NCI-H146 treated with DMSO at 0.1 percent for 48 hours (cell line): ENCODE measurements at regions not wholly inside any gene's neighbourhood (a gene's known extent, or its start where the extent isn't known, plus 50 kb on each side); places are given as distances from the start of the nearest gene placed in this dataset.

Experiments
- DNase-seq: peaks from one replicate; lab custom pipeline; 2025; ENCODE audit not compliant: unreplicated experiment; lab: John Stamatoyannopoulos, UW

DNA sequence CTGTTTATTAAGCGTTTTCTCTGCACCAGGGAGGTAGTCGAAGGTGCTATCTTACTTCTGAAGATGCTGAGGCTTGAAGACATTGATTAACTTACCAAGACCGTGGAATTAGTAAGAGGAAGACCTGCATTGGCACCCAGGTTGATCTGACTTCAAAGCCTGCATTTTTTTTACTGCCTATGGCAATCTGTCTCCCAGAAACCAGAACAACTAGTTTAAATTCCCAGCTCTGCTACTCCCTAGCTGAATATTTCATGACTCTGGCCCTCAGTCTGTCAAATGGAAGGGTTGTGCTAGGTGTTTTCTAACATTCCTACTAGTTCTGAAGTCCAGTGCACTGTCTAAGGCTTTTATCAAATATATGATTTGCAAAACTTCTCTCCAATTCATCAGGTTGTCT, 52.0 kb upstream of the GRAMD1B start:
- no peak for DNase-seq

- no peak for DNase-seq
These were observed 52.7 kb upstream of the GRAMD1B start for GRCh38 chr11:123377355-123377754.

DNA sequence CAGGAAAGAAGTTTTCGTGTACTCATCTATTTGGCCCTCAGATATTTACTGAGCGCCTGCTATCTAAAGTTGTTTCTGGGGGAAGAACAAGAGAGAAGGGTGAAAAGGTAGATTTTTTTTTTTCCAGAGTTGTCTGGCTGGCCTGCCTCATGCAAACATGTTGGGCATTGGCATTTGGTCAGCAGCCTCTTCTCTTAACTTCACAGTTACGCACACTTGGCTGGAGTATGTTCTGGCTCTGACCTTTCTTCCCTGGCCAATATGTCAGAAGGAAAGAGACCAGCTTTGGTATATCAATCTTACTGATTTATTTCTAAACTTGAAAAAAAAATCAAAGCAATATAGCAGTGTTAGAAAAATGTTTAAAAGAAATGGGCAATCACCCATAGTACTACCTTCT, 54.2 kb upstream of the GRAMD1B start:
- no peak for DNase-seq

DNA sequence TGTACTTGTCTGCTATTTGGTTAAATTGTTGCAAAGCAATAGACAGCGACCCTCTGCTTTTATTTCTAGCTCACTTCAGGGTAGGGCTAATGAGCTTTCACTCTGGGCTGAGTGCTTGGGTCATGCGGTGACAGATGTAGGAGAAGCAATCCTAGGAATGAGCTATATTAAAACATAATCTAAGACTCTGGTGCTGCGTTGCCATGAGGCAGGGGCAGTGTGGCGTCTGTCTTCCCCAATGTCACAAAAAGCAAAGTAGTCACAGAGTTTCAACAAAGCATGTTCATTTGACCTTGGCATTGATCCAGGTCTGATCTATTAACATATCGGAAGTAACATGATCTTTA, 55.5 kb upstream of the GRAMD1B start:
- DNase-seq = no peak

- no peak for DNase-seq
These were observed 56.1 kb upstream of the GRAMD1B start for GRCh38 chr11:123373754-123374621.

- no peak for DNase-seq
These were observed 58.4 kb upstream of the GRAMD1B start for GRCh38 chr11:123371506-123372297.

GRCh38 chr11:123366924-123367323, 63.1 kb upstream of the GRAMD1B start:
- DNase-seq = no peak

GRCh38 chr11:123365955-123366354, 64.1 kb upstream of the GRAMD1B start:
- no peak for DNase-seq

- DNase-seq = no peak
These were observed 66.0 kb upstream of the GRAMD1B start for GRCh38 chr11:123364080-123364479.

GRCh38 chr11:123363556-123363955, 66.5 kb upstream of the GRAMD1B start:
- no peak for DNase-seq

DNA sequence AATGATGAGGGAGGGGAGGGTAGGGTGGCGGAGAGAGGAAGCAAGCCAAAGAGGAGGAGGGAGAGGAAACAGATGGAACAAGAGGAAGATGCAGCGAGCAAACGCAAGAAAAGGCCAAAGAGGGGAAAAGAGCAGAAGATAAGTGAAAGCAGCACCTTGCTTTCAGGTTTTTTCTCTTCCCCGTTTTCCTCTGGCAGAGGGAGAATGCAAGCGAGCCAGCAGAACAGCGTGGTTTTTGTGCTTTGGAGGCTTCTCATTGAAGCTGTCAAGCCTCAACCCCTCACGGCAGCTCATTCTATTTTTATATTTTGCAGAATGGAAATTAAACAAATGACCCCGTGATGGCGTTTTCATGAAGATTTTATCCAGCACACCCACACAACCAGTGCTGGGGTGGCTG, 67.1 kb upstream of the GRAMD1B start:
- DNase-seq = no peak

DNA sequence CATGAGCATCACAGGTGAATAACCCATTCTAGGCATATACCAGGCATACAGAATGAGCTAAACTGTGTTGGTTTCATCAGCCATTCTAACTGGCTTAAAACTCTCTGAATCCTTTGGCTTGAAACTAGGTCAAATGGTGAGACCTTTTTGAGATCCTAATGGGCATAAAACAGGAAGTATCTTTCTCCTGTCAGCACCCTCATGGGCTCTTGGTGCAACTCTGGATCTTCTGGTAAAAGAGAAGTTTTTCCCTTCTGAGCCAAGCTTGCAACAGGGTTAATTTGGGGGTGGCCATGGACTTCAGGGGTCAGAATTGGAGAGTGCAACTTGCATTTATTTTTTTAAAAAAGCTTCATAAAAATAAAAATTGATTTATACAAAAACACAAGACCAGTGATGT, 67.9 kb upstream of the GRAMD1B start:
- no peak for DNase-seq

DNA sequence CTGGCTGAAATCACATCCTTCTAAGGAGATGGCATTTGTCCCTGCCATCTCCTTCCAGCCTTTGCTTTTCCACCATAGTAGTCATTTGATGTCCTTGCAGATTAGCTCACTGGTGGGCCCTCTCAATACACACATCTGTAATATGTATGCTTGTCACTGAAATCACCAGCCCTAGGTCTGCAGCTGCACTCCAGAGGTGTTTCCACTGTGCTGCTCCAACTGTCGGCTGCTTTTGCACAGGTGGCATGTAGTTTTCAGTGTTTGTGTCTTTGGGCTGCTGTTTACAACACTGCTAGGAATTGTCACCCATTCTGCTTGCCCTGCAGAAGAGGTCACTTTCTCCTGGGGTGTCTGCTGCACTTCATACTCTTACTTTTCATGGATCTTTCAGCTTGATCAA, 69.0 kb upstream of the GRAMD1B start:
- no peak for DNase-seq

DNA sequence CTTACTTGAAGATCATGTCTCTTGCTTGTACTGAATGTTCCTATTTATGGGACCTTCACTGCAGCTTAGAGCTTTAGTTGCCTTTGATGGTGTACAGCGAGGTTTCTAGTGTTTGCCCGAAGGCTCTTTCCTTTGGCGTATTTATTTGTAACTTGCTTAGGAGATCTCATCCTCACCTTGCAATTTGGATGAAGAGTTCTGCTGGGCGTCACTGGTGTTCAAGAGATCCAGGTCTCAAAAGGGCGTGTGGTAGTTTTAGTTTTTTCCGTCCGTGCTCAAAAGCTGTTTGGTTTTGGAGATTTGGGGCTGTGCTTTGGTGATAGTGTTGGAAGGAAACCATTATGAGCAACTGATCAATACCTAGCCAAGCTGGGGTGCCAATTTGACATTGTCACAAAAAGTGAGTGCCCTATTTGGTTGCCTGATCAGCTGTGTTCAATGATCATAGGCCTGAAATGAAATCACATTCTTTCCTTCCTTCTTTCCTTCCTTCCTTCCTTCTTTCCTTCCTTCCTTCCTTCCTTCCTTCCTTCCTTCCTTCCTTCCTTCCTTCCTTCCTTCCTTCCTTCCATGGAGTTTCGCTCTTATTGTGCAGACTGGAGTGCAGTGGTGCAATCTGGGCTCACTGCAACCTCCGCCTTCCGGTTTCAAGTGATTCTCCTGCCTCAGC, 69.7 kb upstream of the GRAMD1B start:
- no peak for DNase-seq

DNA sequence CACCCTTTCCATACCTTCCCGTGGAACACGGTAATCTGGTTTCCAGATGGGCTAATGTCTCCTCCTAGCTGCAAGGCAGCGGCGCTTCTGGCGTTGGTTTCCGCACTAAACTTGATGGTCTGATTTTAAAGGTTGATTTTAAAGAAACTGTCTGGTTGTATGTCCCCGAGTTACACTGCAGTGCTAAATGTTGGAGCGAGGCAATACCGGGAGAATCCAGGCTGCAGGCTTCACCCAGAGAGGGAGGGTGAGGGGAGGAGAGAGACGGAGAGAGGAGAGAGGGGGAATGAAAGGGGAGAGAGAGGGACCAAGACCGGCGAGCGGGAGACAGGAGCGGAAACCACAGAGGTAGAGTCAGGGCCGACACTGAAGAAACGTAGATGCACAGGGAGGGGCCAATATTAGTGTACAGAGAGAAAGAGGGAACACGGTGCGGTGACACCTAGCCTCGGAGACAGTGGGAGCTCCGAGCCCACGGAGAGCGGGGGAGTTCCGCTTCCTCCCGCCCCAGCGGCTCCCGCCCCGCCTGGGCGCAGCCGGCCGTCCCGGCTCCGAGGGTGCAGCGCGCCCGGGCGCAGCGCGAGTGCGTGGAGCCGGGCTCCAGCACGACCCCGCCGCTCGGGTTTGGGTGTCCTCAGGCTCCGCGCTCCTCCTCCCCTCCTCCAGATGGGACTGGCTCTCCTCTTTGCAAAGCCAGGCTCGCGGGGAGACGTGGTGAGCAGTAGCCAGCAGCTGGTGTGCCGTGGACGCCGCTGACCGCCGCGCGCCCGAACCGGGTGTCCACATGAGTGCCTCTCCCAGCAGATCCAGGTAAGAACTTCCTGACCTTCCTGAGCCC, 71.9 kb upstream of the GRAMD1B start:
- DNase-seq = no peak

DNA sequence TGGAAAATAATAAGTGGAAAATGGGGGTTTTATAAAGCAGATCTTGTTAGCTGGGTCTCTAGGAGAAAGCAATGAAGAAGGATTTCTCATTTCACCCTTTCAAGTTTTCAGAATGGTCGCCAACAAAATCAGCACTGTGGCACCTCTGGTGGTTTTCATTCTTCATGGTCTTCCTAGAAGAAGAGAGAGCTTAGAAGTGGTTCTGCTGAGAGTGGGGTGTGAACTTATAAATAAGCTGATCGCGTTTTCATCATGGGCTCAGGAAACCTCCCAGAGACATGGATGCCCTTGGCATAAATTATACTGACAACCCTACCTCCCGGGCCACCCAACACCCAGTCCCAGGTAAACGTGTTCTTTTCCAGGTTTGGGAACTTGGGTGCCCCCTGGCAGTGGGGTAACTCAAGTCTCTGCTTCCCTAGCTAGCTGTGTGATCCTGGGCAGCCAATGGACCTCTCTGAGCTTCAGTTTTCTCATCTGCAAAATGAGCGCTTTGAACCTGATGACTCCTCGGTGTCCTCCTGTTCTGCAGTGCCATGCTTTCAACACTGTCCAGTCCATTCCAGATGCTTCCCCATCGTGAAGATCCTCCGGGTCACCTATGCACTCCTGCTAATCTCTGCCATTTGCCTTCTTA, 72.6 kb upstream of the GRAMD1B start:
- DNase-seq = no peak

GRCh38 chr11:123356539-123356938, 73.5 kb upstream of the GRAMD1B start:
- DNase-seq = no peak

DNA sequence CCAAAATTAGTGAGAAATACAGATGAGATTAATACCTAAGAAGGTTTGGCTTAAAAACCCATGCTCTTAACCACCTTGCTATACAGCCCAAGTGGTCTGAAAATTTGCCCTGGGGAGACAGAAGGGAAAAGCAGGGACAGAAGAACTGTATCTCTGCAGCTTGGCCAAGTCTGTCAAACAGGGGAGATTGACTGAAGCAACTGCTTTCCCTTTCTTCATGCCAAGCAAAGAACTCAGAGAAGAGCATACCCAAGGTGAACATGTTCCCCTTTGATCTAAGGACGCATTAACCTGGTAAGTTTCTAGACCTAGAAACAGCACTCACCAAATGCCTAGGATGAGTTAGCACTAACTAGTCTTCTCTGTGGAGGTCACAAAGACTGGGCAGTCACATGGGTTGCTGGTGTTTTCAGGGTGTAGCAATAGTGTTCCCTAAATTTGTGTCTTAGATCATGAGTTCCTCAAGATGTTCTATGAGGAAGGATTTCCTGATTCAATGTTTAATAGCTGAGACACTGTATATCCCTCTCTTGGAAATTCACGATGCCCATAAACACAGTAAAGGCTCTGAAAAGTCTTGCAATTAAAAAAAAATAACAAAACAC, 75.6 kb upstream of the GRAMD1B start:
- no peak for DNase-seq

DNA sequence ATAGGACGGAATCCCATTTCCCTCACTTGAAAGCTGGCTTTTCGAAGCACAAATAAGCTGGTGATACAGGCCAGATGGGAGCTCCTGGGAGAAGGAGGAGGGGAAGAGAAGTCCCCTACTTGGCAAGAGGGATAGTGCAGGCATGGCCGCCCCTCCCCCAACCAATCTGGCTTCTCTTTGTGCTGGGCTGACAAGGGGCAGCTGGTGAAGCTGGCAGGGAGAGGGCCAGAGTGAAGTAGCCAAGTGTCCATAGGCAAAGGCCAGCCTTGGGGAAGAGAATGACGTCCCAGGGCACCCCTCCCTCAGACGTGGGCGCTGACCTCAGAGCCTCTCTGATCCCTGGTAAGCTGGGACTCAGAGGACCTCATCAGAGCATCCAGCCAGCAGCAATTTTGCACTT, 78.7 kb upstream of the GRAMD1B start:
- no peak for DNase-seq

GRCh38 chr11:123349382-123349781, 80.7 kb upstream of the GRAMD1B start:
- no peak for DNase-seq
